Activated T-cell treated with anti-CD3 and anti-CD28 coated beads, Interleukin-2, amount 50 U/mL, for 48 hours (primary cell): ENCODE measurements at regions not wholly inside any gene's neighbourhood (a gene's known extent, or its start where the extent isn't known, plus 50 kb on each side); places are given as distances from the start of the nearest gene placed in this dataset.

ENCODE experiments used
- DNase-seq, 2 experiments: peaks; one replicate each; pipeline ENCODE4 v3.0.0-alpha.2; 2020

DNA sequence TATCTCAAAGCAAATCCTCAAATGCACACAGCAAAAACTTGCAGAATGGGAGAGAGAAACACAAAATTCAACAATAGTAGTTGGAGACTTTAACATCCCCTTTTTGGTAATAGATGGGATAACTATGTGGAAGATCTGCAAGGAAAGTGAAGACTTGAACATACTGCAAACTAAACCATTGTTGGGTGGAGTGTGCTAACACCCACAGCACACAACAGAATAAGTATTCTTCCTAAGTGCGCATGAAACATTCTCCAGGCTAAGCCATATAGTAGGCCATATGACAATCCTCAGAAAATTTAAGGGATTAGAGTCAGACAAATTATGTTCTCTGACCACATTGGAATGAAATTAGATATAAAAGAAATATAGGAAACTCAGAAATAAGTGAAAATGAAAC lies 230.6 kb downstream of the FBXO15 start:
- DNase-seq: no peak

DNA sequence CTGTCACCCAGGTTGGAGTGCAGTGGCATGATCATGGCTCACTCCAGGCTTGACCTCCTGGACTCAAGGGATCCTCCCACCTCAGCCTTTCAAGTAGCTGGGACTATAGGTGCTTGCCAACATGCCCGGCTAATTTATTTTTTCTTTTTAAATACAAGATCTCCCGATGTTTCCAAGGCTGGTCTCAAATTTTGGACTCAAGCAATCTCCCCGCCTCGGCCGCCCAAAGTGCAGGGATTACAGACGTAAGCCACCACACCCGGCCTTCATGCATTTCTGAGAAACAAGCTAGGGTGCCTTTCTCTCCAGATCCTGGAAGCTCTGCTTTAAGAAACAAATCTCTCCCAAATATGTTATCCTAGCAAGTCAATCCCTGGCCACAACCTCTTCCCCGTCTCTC lies 234.1 kb downstream of the FBXO15 start:
- no peak for DNase-seq

DNA sequence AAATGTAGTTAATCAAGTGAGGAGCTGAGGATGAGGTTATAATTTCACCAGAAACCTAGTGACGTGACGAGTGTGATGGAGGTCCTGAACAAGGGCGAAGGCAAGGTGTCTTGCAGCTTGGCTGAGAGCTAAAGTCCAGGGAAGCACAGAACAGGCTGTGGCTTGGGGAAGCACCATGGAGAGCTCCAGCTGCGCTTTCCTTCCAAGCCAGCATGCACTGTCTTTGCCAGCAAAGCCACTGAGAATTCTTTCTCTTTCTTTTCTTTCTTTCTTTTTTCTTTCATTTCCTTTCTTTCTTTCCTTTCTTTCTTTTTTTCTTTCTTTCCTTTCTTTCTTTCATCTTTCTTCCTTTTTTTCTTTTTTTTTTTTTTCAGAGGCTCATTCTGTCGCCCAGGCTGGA lies 239.3 kb downstream of the FBXO15 start:
- DNase-seq: no peak

DNA sequence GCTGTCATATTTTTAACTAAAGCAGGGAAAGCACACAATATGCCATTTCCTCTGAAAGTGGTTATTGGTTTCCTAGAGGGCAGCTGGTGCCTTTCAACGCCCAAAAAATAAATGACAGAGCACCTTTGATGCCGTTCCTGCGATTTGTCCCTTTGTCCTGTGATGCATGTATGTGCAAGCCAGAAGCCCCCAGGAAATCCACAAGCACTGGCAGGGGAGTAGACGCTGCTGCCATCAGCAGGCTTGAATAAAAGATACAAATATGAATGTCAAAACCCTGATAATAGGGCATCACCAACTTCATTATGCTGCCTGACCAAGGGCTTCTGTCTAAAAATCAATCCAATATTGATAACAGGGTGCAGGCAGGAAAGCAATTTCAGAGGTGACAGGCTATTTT lies 246.1 kb downstream of the FBXO15 start:
- no peak for DNase-seq

DNA sequence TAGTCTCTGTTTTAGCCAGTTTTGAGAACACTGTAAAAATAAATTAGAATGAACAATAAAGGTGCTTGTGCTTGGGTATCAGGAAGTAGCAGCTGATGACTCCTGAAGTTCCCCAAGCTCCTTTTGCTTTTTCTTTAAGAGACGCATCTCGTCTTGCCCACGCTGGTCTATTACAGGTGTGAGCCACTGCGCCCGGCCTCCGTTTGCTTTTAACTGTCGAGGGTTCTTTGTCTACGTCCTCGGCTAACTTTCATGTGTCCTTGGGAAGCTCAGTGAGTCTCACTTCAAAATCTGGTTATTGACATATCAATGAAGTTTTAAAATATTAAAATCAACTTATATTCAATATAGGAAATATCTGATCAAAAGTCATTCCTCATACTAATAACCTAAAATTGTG lies 246.5 kb downstream of the FBXO15 start:
- no peak for DNase-seq

DNA sequence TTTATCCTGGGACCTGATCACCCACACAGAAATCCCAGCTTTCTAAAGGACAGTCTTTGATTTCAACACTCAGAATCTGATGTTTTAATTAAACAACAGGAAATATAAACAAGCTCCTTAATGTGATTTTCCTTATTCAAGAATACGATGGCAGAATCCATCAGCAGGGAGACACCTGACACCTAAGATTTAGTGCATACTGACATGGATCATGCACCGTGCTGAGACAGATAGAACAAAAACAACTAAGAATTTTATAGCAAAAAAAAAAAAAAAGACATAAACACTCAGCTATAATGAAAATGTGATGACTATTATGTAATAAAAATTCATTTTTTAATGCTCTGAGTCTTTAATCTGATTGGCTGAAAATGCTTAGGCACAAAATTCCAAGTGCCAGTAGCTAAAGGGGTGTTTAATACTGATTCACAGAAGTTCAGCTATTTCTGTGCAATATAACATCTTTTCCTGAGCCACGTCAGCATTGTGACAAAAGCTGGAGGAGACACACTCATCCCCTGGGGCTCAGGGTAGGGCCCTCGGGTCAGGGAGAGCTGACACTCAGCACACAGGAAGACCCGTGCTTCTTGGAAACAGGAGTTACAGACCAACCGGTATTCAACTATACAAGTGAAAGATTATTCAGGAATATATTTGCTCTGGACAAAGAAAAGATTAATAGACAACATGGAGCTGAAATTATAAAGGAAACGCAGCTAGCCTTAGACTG lies 247.4 kb downstream of the FBXO15 start:
- no peak for DNase-seq

DNA sequence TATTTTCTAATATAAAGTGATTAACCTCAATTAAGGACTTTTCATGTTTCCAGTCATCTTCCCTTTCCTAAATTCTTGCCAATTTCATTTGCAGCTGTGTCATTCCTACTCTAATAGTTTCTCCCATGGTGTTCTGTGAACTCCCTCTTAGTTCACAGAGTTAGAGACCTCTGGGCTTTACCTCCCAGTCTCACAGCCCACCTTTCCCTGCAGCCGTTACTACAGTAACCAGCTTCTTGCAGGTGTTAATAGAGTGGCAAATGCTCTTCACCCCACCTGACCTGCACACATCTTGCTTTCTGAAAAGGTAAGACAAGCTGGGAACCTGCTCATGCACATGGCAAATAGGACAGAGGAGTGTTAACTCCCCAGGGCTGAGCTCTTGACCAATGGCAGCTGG lies 250.1 kb downstream of the FBXO15 start:
- DNase-seq: no peak

DNA sequence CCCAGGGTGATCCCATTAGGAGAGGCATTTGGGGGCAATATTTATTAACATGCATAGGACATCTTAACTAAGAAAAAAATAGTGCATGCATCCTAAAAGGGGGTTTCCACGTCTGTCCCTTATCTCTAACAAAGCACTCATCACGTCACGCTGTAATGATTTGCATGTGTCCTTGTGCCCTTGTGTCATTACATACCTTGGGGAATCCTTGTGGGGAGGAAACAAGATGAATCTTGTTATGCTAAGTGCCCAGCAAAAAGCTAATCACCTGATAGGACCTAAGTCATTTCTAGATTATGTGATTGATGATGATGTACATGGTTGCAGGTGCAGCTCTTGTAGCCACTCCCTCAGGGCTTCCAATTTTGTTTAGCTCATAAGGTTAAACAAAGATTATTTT lies 250.9 kb downstream of the FBXO15 start:
- DNase-seq: no peak

DNA sequence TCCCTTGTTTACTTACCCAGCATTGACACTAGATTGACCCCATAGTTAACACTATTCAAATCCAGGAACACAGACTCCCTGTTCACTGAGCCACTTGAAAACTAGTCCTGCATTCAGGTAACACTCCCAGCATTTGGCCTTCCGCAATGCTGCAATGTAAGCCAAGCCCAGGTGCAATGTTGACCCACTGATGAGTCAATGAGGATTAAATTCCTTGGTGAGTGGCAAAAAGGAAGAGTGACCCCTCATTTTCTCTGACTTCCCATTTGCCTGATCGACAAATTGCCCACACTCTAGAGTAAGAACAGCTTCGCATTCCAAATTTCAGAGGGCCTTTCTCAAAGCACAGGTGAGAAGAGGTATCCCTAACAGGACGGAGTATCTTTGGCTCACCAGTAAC lies 251.9 kb downstream of the FBXO15 start:
- DNase-seq: no peak

DNA sequence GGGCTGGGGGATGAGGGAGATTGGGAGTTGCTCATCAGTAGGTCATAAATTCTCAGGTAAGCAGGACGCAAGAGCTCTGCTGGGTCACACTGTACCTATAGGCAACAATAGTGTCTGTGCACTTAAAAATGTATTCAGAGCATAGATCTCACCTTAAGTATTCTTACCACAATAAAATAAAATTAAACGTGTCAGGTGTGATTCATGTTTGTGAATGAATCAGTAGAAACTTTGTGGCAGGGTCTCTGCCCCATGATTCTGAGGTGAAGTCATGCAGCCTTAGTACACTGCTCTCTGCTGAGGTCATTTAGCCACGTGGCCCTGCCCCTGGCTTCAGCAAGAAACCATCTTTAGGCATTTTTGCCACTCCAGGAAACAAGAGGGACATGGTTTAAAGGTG lies 253.8 kb downstream of the FBXO15 start:
- DNase-seq: peak in 1 of 2 experiments; percentile 19

DNA sequence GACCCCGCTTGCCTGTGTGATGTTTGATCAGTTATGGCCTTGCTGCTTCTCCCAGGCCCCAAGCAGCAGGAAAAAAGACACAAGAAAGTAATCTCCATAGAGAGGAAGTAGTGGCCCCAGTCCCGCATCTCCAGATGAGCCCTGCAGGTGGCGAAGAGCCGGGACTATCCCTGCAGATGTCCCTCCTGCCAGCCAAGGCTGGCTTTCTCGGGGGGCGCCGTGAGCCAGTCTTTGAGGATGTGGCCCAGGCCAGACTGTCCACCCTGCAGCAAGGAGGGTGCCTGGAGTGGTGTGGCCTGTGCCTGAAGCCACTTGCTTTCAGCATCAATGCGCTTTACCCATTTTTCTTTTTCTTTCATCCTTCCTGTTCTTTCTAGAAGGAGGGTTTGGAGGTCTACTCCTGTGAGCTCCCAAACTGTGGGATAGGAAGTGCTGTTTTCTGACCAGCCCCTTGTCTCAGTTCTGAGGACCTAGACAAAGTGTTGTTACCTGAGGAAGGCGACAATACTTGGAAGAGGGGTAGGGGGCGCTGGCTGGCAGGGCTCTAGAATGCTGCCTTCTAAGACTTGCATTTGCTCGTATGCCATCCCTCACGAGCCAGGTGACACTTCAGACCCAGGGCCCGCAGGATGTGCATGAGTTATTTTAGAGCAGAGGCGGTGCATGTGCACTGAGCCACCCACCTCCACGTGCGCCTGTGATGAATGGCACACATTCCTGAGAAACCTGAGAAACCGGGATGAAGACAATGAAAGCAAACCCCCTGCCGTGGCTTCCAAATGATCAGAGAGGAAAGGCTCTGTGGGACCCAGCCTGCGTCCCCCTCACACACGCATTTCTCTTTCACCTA lies 255.8 kb downstream of the FBXO15 start:
- no peak for DNase-seq

DNA sequence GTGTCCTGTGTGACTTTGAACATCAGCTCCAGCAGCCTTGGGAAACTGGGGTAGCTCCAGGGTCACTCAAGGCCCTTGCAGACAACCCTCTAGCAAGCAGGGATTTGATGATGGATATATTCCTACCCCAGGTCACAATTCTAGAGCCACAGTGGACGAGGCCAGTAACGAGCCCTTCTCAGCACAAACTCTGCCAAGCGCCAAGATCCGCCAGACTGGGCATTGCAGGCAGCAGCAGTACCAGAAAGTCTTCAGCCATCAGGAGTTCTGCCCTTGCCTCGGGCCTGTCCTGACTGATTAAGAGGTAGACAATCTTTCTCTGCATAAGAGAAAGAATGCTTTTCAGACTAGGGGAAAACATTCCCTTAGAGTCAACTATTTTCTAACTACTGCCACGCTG lies 259.1 kb downstream of the FBXO15 start:
- no peak for DNase-seq

DNA sequence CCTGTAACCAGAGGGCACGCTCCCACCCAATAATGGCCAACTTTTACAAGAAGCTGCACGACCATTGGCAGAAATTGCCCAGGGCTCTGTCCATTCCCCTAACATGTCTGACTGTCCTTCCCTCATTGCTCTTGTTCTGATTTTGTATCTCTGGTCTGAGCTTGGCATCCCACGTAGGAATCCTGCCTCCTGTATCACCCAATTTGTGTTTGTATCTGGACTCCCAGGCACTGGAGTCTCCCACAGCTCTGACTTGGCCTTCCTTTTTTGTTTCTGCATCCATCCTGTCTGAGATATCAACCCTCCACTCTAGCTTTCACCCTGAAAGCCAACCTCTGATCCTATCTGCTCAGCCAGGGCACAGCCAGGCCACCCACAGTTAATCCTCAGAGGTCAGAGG lies 259.8 kb downstream of the FBXO15 start:
- no peak for DNase-seq

DNA sequence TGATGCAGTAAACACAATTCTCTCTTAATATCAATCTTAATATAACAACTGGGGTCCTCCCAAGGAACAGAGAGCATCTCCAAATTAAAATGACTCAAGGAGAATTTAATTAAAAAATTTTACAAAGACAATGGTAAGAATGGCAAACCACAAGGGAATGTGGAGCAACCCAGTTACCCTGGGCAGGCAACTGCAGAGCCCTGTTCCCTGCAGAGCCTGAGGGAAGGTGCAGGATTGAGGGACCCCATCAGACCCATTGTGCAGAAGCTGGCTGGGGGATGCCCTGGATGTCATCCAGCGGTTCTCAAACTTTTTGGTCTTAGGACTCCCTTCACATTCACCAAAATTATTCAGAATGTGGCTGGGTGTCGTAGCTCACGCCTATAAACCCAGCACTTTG lies 262.8 kb downstream of the FBXO15 start:
- no peak for DNase-seq

DNA sequence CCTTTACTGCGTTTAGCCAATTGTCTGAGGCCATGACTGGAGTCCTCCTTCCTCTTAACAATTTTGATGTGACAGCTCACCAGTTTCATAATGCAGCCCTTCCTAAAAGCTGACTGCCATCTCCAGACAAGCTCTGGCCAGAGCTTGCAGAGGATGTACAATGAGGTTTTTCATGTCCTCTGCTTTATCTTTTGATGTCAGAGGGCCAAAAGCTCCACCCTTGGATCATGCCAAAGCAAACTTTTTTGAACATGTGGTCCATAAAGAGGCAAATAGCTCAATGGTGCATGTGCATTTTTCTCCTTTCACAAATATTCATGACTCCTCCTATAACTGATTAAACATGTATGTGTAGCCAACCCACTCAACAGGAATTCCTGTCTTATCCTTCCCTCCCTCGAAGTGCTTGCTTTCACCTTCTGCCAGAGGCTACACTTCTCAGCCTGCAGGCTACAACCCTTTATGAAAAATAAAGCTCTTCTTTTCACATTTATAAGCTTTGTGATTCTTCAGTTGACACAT lies 266.2 kb downstream of the FBXO15 start:
- no peak for DNase-seq

DNA sequence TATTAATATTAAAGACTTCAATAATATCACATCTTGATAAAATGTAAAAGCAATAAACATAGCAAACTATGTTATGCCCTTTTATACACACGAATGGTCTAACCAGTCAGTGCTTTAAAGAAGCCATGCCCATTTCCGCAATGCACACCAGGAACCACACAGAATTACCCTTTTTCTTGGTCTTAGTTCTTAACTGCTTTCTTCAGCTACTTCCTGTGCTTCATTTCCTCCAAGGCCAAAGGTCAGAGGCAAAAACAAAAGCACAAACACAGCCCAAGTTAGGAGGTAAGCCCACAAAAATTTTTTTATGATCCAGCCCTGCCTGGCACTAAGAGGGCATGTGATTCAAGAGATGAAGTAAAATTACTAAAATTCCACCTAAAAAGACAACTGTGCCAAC lies 267.2 kb downstream of the FBXO15 start:
- DNase-seq: no peak

DNA sequence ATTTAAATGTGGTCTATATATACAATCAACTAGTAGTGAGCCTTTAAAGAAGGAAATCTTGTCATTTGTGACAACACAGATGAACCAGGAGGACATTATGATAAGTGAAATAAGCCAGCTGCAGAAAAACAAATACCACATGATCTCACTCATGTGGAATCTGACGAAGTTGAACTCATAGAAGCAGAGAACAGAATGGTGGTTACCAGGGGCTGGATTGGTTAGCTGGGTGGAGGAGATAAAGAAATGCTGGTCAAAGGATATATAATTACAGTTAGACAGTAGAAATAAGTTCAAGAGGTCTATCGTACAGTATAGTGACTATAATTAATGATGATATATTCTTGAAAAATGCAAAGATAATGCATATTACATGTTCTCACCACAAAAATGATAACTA lies 267.9 kb downstream of the FBXO15 start:
- no peak for DNase-seq

DNA sequence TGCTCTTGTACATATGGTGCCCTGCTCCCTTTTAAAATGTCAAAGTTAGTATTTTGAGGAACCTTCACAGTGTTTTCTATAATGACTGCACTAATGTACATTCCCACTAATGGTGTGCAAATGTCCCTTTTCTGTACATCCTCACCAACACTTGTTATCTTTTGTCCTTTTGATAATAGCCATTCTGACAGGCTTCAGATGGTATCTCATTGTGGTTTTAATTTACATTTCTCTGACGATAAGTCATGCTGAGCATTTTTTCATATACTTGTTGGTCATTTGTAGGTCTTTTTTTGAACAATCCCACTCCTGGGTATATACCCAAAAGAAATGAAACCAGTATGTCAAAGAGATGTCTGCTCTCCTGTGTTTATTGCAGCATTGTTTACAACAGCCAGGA lies 268.3 kb downstream of the FBXO15 start:
- no peak for DNase-seq

DNA sequence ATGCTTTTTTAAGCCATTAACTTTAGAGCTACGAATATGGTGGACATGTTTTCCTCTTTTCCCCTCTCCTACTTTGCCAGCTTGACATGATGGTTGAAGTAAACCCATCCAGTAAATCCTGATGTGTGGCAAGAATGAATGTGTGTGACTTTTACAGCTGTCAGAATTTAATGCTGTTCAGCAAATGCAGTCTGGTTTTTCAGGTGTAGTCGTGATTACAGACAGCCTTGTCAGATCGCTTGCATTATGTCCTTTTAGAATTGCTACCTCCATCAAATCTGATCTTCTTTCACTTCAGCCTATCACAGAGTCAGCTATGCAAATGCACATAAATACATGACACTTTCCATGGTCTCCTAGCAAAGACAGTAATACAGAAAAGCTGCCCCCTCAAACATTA lies 278.5 kb downstream of the FBXO15 start:
- no peak for DNase-seq

DNA sequence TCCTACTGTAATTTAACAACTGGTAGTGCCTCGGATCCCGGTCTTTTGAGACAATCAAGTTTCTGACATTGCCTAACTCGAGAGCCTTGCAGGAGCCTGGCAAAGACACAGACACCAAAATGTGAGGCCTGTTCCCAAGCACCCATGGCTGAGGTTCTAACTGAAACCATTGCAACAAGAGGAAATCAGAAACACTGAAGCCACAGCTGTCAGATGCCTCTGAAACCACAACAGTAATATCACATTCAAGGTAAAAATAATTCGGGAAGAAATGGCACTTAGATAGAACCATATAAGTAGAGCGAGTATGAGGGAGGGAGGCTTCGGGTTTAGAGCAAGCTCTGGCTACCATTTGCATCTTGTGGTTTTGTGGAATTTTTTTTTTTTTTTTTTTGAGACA lies 285.9 kb downstream of the FBXO15 start:
- no peak for DNase-seq

DNA sequence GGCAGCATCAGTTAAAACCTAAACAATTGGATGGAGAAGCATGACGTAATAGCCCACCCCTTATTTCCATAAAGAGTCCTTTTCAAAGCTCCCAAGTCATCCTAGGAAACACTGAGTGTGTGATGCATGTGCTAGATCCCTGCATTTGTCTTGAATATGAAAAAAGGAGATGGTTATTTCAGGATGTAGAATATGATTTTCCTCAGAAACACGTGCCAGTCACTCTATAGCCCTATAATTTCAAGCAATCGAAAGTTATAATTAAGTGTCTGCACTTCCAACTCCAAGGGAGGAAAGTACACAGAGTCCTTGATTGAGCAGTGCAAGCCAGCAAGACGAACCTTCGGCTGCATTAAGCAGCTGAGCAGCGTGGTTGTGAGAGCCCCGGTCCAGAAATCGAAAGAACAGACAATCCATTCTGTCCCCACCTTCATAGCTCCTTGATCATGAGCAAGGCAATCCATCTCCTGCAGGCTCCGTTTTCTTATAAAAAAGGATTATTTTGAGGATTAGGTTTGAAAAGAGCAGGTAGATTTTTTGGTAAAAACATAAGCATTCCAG lies 287.7 kb downstream of the FBXO15 start:
- no peak for DNase-seq

DNA sequence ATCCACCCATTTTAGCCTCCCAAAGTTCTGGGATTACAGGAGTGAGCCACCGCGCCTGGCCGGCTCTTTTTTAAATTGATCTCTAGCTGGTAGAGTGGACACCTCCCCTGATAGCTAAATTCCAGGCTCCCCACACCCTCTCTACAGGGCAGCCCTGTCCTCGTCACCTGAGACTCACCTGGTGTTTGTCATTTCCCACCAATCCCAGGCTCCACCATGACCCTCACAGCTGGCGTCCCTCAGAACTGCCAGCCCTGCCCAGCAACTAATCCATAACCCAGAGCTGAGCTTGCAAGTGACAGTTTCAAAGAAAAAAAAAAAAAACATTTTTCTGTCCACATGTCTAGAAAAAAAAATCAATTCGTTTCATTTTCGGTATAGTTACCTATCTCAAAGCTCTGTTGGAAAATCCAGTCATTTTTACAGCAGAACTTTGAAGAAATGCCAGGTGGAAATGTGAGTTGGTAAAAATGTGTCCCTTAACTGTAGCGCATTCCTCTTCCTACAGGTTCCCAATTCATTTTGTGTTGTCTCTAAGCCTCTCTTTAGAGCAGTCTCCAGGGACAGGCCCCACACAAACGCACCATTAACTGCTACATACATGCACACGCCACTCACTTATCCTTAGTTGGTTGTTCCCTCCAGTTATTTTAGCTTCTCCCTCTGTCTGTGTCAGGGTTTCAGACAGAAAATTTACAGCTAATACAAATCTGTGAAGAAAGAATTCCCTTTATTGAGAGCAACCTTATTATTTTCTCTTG lies 294.7 kb downstream of the FBXO15 start:
- DNase-seq: no peak

DNA sequence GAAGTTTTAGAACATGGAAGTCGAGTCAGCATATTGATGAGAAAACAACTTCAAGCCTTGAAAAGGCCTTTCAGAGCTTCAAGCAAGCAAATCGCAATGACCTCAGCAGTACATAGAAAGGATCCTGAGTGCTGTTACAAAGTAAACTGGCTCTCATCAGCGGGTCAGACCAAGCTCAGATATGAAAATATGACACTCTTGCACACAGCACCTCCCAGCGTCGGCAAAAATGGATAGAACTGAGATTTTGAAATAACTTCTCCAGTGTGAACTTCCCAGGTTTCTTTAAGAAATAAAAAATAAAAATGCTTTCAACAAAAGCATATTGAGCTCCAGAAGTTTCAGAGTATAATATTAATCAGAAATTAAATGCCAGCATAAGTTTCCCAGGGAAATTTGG lies 296.9 kb downstream of the FBXO15 start:
- no peak for DNase-seq
